ENCODE measurements at regions not wholly inside any gene's neighbourhood (a gene's known extent, or its start where the extent isn't known, plus 50 kb on each side); places are given as distances from the start of the nearest gene placed in this dataset.
"Not testable (repeated sequence)": the region's sequence is repeated elsewhere in the genome, so short reads cannot be mapped to it uniquely, and the experiment has no call there.

DNA sequence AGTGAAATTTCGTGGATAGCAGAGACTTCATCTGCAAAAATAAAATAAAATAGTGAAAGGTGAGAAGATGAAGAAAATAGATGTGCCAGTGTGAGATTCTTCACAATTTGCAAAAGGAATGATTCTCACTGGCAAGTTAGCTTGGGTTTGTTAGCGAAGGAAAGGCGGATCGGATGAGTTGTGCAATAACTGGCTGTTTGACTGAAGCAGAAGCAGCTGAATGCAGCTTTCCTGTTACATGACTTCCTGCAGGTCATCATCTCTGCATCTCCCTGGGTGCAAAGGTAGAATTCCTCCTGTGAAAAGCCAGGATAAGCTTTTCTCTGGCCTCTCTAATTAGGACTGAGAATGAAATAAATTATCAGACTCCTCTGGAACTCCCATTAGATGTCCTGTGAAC lies 263.1 kb upstream of the CHRM3 start:
- no peak overlapping the region for H3K4me3 ChIP-seq
- no peak overlapping the region for H3K9ac ChIP-seq (ENCODE audit: low read depth in 2 of 2, low read length in 2 of 2)
- intact Hi-C loops (cut with DNase I), result no loop called here
- DNase-seq, result no peak
- no peak overlapping the region for H3K27ac ChIP-seq
- no peaks in the 10 kb centered on the region for H3K36me3 ChIP-seq
- no peaks in the 10 kb centered on the region for H3K9me3 ChIP-seq
- no peaks in the 10 kb centered on the region for H3K27me3 ChIP-seq
- TF ChIP-seq, protein P1, sequence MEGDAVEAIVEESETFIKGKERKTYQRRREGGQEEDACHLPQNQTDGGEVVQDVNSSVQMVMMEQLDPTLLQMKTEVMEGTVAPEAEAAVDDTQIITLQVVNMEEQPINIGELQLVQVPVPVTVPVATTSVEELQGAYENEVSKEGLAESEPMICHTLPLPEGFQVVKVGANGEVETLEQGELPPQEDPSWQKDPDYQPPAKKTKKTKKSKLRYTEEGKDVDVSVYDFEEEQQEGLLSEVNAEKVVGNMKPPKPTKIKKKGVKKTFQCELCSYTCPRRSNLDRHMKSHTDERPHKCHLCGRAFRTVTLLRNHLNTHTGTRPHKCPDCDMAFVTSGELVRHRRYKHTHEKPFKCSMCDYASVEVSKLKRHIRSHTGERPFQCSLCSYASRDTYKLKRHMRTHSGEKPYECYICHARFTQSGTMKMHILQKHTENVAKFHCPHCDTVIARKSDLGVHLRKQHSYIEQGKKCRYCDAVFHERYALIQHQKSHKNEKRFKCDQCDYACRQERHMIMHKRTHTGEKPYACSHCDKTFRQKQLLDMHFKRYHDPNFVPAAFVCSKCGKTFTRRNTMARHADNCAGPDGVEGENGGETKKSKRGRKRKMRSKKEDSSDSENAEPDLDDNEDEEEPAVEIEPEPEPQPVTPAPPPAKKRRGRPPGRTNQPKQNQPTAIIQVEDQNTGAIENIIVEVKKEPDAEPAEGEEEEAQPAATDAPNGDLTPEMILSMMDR (IDR thresholded peaks at IDR 0.05), result no peak
- no peaks in the 10 kb centered on the region for H3K4me1 ChIP-seq

- TF ChIP-seq, protein P1 (IDR thresholded peaks at IDR 0.05), result no peak
- H3K4me1 ChIP-seq, result no peaks in the 10 kb centered on the region
- H3K27ac ChIP-seq, result no peak overlapping the region
- no peak for DNase-seq
- H3K9ac ChIP-seq (ENCODE audit: low read depth in 2 of 2, low read length in 2 of 2), result no peak overlapping the region
- H3K4me3 ChIP-seq, result no peak overlapping the region
- H3K36me3 ChIP-seq, result no peaks in the 10 kb centered on the region
- intact Hi-C loops (cut with DNase I), result no loop called here
- no peaks in the 10 kb centered on the region for H3K9me3 ChIP-seq
- H3K27me3 ChIP-seq, result no peaks in the 10 kb centered on the region
Observed at GRCh38 chr1:239112101-239112935, 274.1 kb upstream of the CHRM3 start.

- no peak for DNase-seq
- H3K4me1 ChIP-seq, result no peaks in the 10 kb centered on the region
- TF ChIP-seq, protein P1 (IDR thresholded peaks at IDR 0.05), result no peak
- no peaks in the 10 kb centered on the region for H3K36me3 ChIP-seq
- H3K27me3 ChIP-seq, result no peaks in the 10 kb centered on the region
- no peak overlapping the region for H3K9ac ChIP-seq (ENCODE audit: low read depth in 2 of 2, low read length in 2 of 2)
- H3K9me3 ChIP-seq, result no peaks in the 10 kb centered on the region
- H3K27ac ChIP-seq, result no peak overlapping the region
- no peak overlapping the region for H3K4me3 ChIP-seq
- intact Hi-C loops (cut with DNase I), result no loop called here
Observed at GRCh38 chr1:239107676-239108075, 278.7 kb upstream of the CHRM3 start.

- H3K27ac ChIP-seq; intact Hi-C loops (cut with DNase I); DNase-seq; H3K9me3 ChIP-seq; H3K4me1 ChIP-seq; H3K4me3 ChIP-seq; H3K9ac ChIP-seq (ENCODE audit: low read depth in 2 of 2, low read length in 2 of 2); H3K27me3 ChIP-seq; H3K36me3 ChIP-seq: not testable (repeated sequence)
Observed at GRCh38 chr1:239106689-239107088, 279.7 kb upstream of the CHRM3 start.

- Histone ChIP-seq H3K27ac (no peak overlapping the region), H3K4me1 (no peaks in the 10 kb centered on the region), H3K9me3 (no peaks in the 10 kb centered on the region), H3K36me3 (no peaks in the 10 kb centered on the region), H3K9ac (ENCODE audit: low read depth in 2 of 2, low read length in 2 of 2) (no peak overlapping the region), H3K4me3 (no peak overlapping the region), H3K27me3 (no peaks in the 10 kb centered on the region)
- TF ChIP-seq, protein P1 (IDR thresholded peaks at IDR 0.05), result no peak
- DNase-seq, result no peak
- intact Hi-C loops (cut with DNase I), result no loop called here
Observed at GRCh38 chr1:239098400-239099037, 287.8 kb upstream of the CHRM3 start.

GRCh38 chr1:239091537-239091936 lies 294.8 kb upstream of the CHRM3 start:
- Histone ChIP-seq H3K36me3 (no peaks in the 10 kb centered on the region), H3K9me3 (no peaks in the 10 kb centered on the region), H3K4me3 (no peak overlapping the region), H3K9ac (ENCODE audit: low read depth in 2 of 2, low read length in 2 of 2) (no peak overlapping the region), H3K4me1 (no peaks in the 10 kb centered on the region), H3K27ac (no peak overlapping the region), H3K27me3 (no peaks in the 10 kb centered on the region)
- TF ChIP-seq, protein P1 (IDR thresholded peaks at IDR 0.05), result no peak
- no peak for DNase-seq
- intact Hi-C loops (cut with DNase I), result no loop called here

All from colonic mucosa (tissue), 4 donors.